Fibroblast of skin of abdomen (primary cell): ENCODE measurements at regions not wholly inside any gene's neighbourhood (a gene's known extent, or its start where the extent isn't known, plus 50 kb on each side); places are given as distances from the start of the nearest gene placed in this dataset.
A peak's percentile ranks its signal among the peaks of the same experiment; 100 is the strongest.

Experiments
- DNase-seq: peaks from one replicate; pipeline ENCODE4 v3.0.0-alpha.2; 2013

DNA sequence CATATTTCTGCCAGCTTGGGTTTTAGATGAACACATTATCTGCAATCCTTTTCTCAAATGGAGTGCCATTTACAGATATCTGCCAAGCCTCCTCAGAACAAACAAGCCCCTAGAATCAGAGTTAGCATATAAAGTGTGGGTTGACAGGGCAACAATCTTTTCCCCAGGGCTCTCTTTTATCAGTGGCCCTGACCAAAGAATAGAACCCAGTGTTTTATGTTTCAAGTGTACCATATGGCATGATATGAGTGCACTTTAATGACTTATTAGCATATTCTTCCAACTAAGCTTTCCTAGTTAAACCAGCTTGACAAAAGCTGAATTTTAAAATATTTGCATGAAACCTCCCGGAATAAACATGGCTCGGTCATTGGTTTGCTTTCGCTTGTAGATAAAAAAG, 57.3 kb downstream of the EVX1 start:
- no peak for DNase-seq

- no peak for DNase-seq
Measured at GRCh38 chr7:27300421-27300820, 57.8 kb downstream of the EVX1 start.

GRCh38 chr7:27302590-27302989, 60.0 kb downstream of the EVX1 start:
- DNase-seq, result no peak

GRCh38 chr7:27303026-27303425, 60.4 kb downstream of the EVX1 start:
- DNase-seq, result no peak

DNA sequence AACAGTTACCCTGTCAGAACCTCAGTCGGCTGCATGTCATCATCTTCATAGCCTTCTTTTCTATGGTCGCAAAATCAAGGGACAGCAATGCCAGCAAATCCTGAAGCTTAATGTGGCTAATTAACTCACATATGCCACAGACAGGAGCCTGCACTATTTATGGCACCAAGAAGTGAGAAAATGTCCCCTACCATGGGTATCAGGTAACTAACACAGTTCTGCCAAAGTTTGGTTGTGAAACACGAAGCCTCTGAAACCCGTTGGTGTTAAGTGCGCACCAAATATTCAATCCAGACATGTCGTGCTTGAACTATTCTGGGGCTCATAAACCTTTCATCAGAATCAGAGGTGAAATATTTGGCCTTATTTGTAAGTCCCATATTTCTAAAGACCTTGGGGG, 63.3 kb downstream of the EVX1 start:
- no peak for DNase-seq

DNA sequence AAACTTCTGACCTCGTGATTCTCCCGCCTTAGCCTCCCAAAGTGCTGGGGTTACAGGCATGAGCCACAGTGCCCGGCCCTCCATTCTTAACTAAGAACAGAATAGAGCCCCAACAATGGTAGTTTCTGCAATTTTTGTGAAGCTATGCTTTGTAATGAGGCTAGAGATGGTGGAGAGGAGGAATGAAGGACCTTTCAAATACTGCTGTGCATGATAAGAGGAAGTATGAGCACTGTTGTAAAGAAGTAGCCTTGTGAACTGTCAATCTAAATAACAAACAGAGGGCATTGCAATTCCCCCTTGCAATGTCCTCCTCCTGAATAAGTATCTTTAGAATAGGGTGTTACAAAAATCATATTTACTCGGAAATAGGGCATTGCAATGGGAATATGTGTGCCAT, 70.2 kb downstream of the EVX1 start:
- DNase-seq, result no peak

DNA sequence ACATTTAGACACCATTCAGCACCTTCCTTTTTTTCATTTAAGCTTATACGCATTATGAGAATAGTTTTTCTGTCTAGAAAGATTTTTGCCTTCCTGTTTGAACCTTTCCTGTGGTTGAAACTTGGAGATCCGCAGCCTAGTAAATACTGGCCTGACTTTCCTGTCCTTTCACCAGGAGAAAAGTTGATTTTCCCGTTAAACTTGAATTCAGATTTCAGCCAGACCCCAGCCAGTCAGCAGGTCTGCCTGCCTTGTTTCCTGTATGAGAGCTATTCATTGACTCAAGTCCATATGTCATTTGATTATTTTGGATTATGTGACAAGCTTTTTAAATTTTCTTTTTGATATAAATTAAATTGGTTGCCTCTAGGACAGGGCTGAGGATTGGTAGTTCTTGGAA, 71.5 kb downstream of the EVX1 start:
- DNase-seq, result no peak

DNA sequence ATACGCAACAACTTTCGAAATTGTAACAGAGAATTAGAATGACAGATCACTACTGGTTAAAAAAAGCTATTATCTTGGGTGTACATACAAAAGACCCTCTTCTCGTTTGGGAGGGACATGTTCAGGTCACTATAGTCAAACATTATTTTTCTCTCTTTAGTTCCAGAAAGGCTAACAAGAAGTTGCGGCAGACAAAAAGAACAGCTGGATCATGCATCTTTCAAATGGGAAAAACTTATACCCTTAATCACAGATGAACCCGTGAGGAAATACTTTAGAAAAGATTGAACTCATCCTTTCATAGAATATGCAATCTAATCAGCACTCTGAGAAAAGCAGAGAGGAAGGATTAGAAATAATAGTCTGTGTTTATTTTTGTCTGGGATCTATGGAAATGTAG, 72.5 kb downstream of the EVX1 start:
- no peak for DNase-seq

GRCh38 chr7:27316311-27316710, 73.7 kb downstream of the EVX1 start:
- DNase-seq, result no peak

DNA sequence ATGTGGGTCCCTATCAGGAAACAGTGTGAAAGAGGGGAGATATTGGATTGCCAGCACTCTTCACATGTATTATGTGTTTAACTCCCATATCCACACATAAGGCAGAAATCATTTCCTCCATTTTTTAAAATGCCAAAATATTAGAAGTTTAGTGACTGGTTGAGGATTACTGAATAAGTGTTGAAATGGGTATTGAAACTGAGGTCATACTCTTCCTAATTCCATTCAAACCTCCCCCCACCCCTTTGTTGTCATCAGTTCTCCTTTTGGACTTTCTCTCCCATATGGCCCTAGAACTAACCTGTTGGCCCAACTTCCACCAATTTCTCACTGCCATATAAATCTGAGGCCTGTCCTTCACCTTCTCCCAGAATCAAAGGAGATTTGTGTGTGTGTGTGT, 81.6 kb downstream of the EVX1 start:
- no peak for DNase-seq

DNA sequence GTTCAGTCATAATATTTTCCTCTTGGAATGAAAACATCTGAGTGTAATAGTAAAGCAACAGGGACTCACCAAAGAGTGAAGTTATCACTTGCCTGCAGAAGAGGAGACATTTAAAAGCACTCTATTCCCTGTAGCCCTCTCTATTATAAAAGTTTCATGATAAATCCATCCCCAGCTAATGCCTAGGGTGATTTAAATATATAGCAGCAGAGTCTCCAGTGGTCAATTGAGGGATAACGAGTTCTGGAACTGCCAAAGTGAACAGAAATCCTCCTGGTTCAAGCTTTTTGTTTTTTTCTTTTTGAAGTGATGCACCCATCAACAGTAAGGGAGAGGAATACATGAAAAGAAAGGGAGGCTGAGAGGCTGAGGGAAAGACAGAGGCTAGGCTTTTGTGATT, 87.3 kb downstream of the EVX1 start:
- DNase-seq, result no peak

DNA sequence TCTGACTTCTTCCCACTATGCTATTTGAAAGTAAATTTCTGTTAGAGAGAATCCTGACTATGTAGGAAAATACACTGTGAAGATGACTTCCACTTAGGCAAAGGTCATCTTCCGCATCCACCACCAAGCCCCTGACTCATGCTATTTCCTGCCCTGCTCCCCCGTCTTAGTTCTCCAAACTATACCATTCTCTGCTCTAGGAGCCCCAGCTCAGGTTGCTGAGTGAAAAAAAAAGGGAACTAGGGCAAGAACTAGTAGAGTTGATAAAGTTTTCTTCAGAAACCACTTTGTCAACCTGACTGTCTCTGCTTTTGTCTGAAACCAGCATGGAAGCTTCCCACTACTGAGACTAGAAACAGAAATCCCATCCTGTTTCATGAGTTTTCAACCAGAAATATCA, 96.9 kb downstream of the EVX1 start:
- DNase-seq, result no peak

DNA sequence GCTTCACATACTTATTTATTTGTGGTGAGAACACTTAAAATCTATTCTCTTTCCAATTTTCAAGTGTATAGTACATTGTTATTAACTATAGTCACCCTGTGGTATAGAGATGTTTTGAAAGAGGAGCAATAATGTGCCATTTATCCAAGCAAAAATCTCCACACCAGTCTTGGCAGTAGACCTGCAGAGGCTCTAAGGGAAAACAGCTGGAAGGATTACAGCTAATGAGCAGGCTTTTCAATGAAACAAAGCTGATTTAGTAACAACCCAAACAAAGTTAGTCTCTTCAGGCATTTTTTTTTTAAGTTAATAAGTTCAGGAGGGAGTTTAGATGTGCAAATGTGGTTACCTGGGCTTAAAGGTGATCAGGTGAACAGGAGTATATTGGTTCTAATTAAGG, 101.9 kb downstream of the EVX1 start:
- no peak for DNase-seq

DNA sequence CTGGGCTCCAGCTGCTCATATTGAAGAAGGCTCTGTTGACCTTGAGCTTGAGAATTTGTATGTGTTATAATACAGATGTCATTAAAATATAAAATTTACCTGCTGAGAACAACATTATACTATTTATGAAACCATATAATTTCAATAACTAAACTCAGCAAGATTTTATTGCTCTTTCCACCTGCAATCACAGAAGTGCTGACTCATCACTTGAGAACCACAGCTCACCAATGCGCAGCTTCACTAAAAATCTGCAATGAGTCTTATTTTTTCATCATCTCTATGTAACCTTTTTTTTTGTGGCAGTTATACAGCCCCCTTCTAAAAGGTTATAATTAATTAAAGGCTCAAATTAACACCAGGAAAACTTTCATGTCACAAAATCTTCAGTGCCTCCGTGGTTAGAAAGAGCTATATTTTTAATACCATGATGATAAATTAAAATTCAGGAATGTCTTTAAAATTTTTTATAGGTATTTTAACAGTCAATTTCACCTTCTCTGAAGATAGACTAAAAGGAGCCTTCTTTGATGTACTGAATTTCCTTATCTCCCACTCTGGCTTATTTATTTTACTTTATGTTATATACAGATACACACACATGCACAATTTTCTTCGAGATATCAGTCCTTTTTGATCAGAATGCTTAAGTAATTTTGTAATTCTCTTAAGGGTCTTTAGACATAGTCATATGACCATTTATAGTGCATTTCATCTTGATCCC, 102.7 kb downstream of the EVX1 start:
- DNase-seq, result no peak

DNA sequence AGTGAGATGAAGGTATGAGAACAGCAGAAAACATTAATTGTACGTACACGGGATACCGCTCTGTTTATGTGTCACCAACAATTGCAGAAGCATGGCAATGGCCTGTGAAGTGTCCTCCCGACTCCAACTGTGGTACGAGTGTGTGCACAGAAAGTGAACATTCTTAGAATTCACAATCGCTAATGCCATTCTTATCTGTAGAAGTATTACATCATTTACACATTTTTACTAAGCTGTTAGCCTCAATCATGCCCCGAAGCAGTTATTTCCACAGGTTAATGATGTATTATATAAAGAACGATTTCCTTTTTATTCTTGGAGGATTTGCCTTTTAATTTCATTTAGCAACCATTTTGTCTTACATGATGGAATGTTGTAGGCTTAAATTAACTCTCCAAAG, 103.4 kb downstream of the EVX1 start:
- DNase-seq, result no peak

DNA sequence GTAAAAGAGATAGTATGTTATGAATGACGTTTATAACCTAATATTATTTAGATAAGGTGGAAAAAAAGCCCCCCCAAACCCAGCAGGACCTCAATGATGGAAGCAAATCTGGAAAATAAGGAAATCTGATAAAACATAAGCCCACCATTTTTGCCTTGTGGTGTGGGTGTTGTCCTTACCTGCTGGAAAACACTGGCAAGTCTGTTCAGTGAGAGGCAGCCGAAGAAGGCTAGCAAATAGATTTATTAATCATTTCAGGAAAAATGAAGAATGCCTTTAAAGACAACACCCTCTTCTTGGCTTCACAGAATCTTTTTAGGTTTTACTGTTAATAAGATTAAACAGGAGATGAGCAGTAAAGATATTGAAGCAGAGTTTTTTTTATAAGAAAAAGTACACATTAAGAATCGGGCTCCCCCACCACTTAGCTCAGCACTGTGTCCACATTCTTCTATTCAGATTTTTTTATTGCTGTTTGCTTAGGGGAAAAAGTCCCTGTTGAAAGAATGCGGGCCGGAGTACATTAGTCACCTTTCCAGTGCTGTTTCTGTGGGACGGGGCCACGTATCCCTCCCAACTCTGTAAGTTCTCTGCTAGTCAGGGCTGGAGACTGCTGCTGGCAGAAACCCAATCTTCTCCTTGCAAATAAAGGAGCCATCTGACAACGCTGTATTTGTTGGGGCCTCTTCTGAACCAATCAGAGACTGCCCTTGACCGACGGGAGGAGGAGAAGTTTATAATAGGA, 104.1 kb downstream of the EVX1 start:
- peak; percentile 72 for DNase-seq

DNA sequence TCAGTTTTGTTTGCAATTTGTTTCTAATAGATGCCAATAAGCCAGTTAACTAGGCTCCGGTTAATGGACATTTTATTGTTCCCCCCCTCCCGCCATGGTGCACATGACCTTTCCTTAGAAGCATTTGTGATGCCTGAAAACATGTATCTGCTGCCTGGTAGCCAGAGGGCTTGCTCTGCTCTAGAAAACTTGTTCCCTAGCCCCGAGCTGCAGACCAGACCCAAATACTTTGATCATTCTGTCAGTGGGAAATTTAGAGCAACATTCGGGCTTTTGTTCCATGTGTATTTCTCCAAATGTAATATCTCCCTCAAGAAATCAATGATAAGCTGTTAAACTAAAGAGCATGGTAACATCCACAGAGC, 104.7 kb downstream of the EVX1 start:
- no peak for DNase-seq

DNA sequence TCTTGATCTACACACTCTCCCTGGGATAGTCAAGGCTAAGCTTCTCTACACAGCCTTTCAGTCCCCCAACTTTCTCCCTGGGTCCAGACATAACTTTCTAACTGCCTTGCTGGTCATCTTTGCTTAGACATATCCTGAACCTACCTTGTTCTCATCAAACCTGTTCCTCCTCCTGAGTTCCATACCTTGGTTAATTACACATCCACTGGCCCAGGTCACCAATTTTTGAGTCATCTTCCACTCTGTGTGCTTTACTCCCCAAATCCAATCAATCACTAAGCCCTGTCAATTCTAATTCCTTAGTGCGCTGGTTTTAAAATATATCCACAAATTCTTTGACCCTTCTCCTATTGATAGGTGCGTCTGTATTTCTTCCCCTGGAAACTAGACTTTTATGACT, 107.0 kb downstream of the EVX1 start:
- DNase-seq, result no peak

DNA sequence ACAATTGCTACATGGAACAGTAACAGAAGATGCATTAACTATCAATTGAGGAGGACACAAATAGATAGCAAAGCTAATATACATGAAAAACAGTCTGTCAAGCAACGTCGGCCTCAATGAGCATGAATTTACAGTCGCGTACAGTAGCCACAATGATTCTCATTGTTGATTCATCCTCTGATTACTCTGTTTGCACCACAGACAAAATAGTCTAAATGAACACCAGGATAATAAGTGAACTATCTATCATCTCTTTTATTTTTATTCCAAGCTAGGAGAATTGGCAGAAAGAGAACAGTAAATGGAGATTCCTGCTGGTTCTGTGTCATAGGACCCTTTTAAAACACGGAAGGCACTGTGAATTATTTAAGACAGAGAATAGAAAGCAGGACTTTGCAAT, 108.5 kb downstream of the EVX1 start:
- no peak for DNase-seq

DNA sequence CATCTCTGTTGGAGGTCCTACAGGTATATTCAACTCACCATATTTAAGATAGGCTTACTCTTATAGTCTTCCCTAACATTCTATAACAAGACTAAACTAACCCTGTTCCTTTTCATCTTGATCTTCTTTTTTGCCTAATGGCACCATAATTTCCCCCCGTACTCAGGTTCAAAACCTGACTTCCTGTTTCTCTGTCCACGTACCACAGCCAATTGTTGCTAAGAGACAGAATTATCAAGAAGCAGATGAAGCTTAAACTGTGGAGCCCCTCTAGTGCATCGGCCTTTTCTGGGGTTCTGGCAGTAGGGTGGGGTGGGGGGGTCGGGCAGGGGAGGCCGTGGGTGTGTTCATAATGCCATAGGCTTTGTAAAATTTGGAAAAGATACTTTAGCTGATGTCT, 109.2 kb downstream of the EVX1 start:
- no peak for DNase-seq

DNA sequence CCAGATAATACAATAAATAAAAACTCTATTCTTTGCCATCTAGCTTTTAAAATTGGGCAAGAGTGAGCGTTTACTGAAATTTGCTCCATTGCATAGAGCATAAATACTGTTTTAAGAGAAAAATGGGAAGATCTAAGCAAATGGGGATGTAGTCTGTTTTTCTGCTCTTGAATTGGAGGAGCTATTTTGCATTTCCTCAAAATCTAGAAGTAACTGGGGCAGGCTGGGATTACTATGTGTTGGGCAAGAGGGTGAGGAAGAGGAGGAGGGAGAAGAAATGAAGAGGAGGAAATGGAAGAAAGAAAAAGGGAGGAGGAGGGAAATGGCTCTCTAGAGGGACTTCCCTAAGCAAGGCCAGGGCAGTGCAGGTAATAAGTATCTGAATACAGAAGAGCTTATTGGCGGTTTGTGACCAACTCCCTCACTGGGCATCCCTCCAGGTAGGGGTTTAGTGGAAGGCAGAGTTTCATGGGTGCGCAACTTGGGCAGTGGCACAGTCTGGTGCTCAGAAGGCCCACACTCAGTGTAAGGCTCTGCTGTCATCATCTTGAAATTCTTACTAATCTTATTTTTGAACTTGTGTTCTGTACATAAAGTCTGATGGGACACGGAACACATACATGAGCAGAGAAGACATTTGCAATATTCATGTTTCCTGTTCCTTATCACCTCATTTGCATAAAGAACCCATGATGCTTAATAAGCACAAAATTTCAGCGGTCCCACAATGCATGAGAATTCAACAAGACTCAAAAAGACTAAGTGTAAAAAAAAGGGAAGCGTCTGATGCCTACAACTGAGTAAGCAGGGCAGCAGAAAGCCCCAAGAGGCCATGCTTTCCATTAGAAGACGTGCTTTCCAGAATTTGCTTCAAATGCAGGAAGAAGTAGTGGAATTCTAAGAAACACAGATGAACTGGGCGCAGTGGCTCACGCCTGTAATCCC, 116.9 kb downstream of the EVX1 start:
- no peak for DNase-seq

- DNase-seq, result no peak
Measured at GRCh38 chr7:27361522-27361921, 118.9 kb downstream of the EVX1 start.

DNA sequence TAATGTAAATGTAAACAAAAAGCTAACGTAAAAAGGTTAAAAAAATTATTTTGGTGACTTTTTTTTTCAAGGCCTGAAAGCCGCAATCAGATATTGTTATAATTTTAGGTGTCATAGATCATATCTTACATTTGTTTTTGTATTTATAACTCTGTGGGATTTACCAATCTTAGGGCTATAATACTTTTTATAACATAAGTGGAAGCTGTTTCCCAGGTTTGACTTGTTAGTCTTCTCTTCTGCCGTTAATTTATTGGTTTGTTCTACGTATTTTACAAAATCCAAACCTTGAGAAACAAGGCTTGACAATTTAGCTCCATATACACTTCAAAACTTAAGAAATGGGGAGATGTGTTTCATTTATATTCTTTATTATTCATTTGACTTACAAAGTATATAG, 119.4 kb downstream of the EVX1 start:
- DNase-seq, result no peak
